Neural progenitor cell (in vitro differentiated cells): ENCODE measurements at regions not wholly inside any gene's neighbourhood (a gene's known extent, or its start where the extent isn't known, plus 50 kb on each side); places are given as distances from the start of the nearest gene placed in this dataset.

Experiments used
- CTCF ChIP-seq: fragments of 200-600 bp; sonication (generic); IDR thresholded peaks from 2 replicates; pipeline ENCODE4 v1.5.1; 2017; ENCODE audit warnings: antibody characterized with exemption, mild to moderate bottlenecking
- EZH2 ChIP-seq: fragments of 200-600 bp; sonication (generic); IDR thresholded peaks from 2 replicates; pipeline ENCODE4 v1.6.1; 2017; ENCODE audit warnings: antibody characterized with exemption, mild to moderate bottlenecking, moderate library complexity
- EZH2phosphoT487 ChIP-seq: fragments of 200-600 bp; sonication (generic); IDR thresholded peaks from 2 replicates; pipeline ENCODE4 v1.6.1; 2017; ENCODE audit warnings: antibody characterized with exemption

- TF ChIP-seq CTCF (peak; percentile 53), EZH2 (no peak), EZH2phosphoT487 (no peak)
These were observed 312.8 kb upstream of the FANCL start for GRCh38 chr2:58553937-58554336.
